H1 (cell line): ENCODE measurements at regions not wholly inside any gene's neighbourhood (a gene's known extent, or its start where the extent isn't known, plus 50 kb on each side); places are given as distances from the start of the nearest gene placed in this dataset.

Experiments used
- CTCF ChIA-PET: fragments of 300-600 bp; sonication (Branson Sonifier 250); formaldehyde crosslinking; loops from one replicate; lab custom pipeline; 2021; ENCODE audit not compliant: partially characterized antibody; lab: Charles Lee
- POLR2A ChIA-PET: fragments of 300-600 bp; sonication (Branson Sonifier 250); formaldehyde crosslinking; loops from one replicate; lab custom pipeline; 2021; ENCODE audit warnings: inconsistent platforms; ENCODE audit not compliant: partially characterized antibody; lab: Charles Lee
- DNase-seq, 2 experiments: peaks; one replicate each; pipeline versions ENCODE4 v3.0.0 to v3.0.0-alpha.2; 2010 to 2022; ENCODE audit warnings: low spot score in 2 of 2, low read depth in 1 of 2, mixed read lengths in 1 of 2
- FAIRE-seq: peaks from 2 replicates; lab custom pipeline; 2011; peaks lifted over from hg19 to GRCh38; lab: Jason Lieb, UNC
- H2AFZ ChIP-seq: 2 replicates; pipeline ENCODE4 v1.8.1; 2012; ENCODE audit warnings: low read length, inconsistent platforms
- H2AK5ac ChIP-seq: 2 replicates; pipeline ENCODE4 v1.6.1; 2013; ENCODE audit warnings: low read depth, low read length
- H2BK120ac ChIP-seq: replicated peaks from 2 replicates; pipeline ENCODE3; 2013; ENCODE audit warnings: low read depth, low read length, inconsistent platforms
- H2BK12ac ChIP-seq: 2 replicates; pipeline ENCODE4 v1.6.1; 2013; ENCODE audit warnings: low read depth, low read length
- H2BK15ac ChIP-seq: 2 replicates; pipeline ENCODE4 v1.6.1; 2013; ENCODE audit warnings: low read length
- H2BK20ac ChIP-seq: 2 replicates; pipeline ENCODE4 v1.6.1; 2013; ENCODE audit warnings: low read length
- H2BK5ac ChIP-seq: 2 replicates; pipeline ENCODE4 v1.6.1; 2013; ENCODE audit warnings: low read depth, low read length
- H3K14ac ChIP-seq: 2 replicates; pipeline ENCODE4 v1.6.1; 2013; ENCODE audit warnings: inconsistent platforms; ENCODE audit not compliant: insufficient read length
- H3K18ac ChIP-seq: 2 replicates; pipeline ENCODE4 v1.6.1; 2013; ENCODE audit warnings: low read length; ENCODE audit errors: extremely low read depth
- H3K23ac ChIP-seq: 2 replicates; pipeline ENCODE4 v1.6.1; 2013; ENCODE audit warnings: inconsistent platforms; ENCODE audit not compliant: insufficient read length
- H3K23me2 ChIP-seq: 2 replicates; pipeline ENCODE4 v1.6.1; 2013; ENCODE audit warnings: low read depth, low read length
- H3K27ac ChIP-seq: 2 replicates; pipeline ENCODE4 v1.6.1; 2011; ENCODE audit warnings: low read depth, low read length, inconsistent platforms
- H3K27me3 ChIP-seq, 4 experiments: replicated peaks in 1 of 4; 1 replicate in 1 of 4; 2 replicates in 3 of 4; pipeline versions ENCODE4 v1.6.1 to v1.8.1; 2011 to 2013; ENCODE audit warnings: low read length in 3 of 4, mild to moderate bottlenecking in 3 of 4, inconsistent platforms in 2 of 4, mixed read lengths in 2 of 4, moderate library complexity in 1 of 4; ENCODE audit not compliant: control insufficient read depth in 3 of 4, insufficient read depth in 3 of 4; ENCODE audit errors: extremely low read depth in 1 of 4
- H3K36me3 ChIP-seq, 4 experiments: 2 replicates each; pipeline versions ENCODE4 v1.6.1 to v1.8.1; 2011 to 2013; ENCODE audit warnings: mild to moderate bottlenecking in 4 of 4, low read length in 3 of 4, moderate library complexity in 2 of 4, control low read depth in 1 of 4, inconsistent platforms in 1 of 4; ENCODE audit not compliant: insufficient read depth in 4 of 4, control insufficient read depth in 2 of 4
- H3K4ac ChIP-seq: replicated peaks from 2 replicates; pipeline ENCODE3; 2013; ENCODE audit warnings: low read length, low read depth, mixed read lengths, inconsistent platforms; ENCODE audit not compliant: insufficient read length
- H3K4me1 ChIP-seq, 4 experiments: replicated peaks in 1 of 4; 1 replicate in 1 of 4; 2 replicates in 3 of 4; pipeline versions ENCODE4 v1.6.1 to v1.8.1; 2011 to 2013; ENCODE audit warnings: low read length in 3 of 4, inconsistent platforms in 2 of 4, mixed read lengths in 1 of 4; ENCODE audit not compliant: insufficient read depth in 4 of 4, control insufficient read depth in 3 of 4
- H3K4me2 ChIP-seq, 2 experiments: 2 replicates each; pipeline versions ENCODE4 v1.6.1 to v1.8.1; 2011 to 2013; ENCODE audit warnings: low read depth in 2 of 2, low read length in 2 of 2, control low read depth in 1 of 2, inconsistent platforms in 1 of 2, mild to moderate bottlenecking in 1 of 2; ENCODE audit not compliant: insufficient read depth in 1 of 2
- H3K4me3 ChIP-seq, 4 experiments: fragments of 200-600, 300-600 bp in 1 of 4; sonication (generic), shearing (Covaris generic), sonication (Bioruptor Twin) in 1 of 4; 2 replicates each; pipeline versions ENCODE4 v1.5.1 to v1.8.1; 2011 to 2016; ENCODE audit warnings: low read length in 4 of 4, low read depth in 3 of 4, control low read depth in 2 of 4, inconsistent platforms in 2 of 4, mild to moderate bottlenecking in 2 of 4, mixed read lengths in 1 of 4, moderate library complexity in 1 of 4; ENCODE audit not compliant: insufficient read depth in 2 of 4; ENCODE audit errors: extremely low read depth in 1 of 4
- H3K56ac ChIP-seq: replicated peaks from 2 replicates; pipeline ENCODE3; 2013; ENCODE audit warnings: low read depth, mild to moderate bottlenecking, mixed read lengths, low read length, inconsistent platforms; ENCODE audit not compliant: insufficient read length
- H3K79me1 ChIP-seq: 2 replicates; pipeline ENCODE4 v1.6.1; 2013; ENCODE audit warnings: low read depth, low read length, control low read depth
- H3K79me2 ChIP-seq, 2 experiments: 2 replicates each; pipeline versions ENCODE4 v1.6.1 to v1.8.1; 2012 to 2013; ENCODE audit warnings: low read length in 2 of 2, mild to moderate bottlenecking in 2 of 2, inconsistent platforms in 1 of 2; ENCODE audit not compliant: insufficient read depth in 2 of 2, control insufficient read depth in 1 of 2
- H3K9ac ChIP-seq, 4 experiments: replicated peaks in 1 of 4; 1 replicate in 1 of 4; 2 replicates in 3 of 4; pipeline versions ENCODE4 v1.6.1 to v1.8.1; 2011 to 2013; ENCODE audit warnings: low read depth in 3 of 4, low read length in 3 of 4, control low read depth in 2 of 4, mild to moderate bottlenecking in 2 of 4, moderate library complexity in 2 of 4, inconsistent platforms in 1 of 4; ENCODE audit errors: extremely low read depth in 1 of 4
- H3K9me3 ChIP-seq, 2 experiments: 2 replicates each; pipeline versions ENCODE4 v1.6.1 to v1.8.1; 2012 to 2013; ENCODE audit warnings: mild to moderate bottlenecking in 2 of 2, moderate library complexity in 2 of 2, control low read depth in 1 of 2, inconsistent platforms in 1 of 2, low read depth in 1 of 2, low read length in 1 of 2, mixed read lengths in 1 of 2; ENCODE audit not compliant: insufficient read depth in 2 of 2
- H4K20me1 ChIP-seq, 2 experiments: replicated peaks in 1 of 2; 2 replicates each; pipeline versions ENCODE3 to v1.8.1; 2011 to 2013; ENCODE audit warnings: inconsistent platforms in 2 of 2, low read length in 2 of 2, mild to moderate bottlenecking in 1 of 2; ENCODE audit not compliant: insufficient read depth in 2 of 2, control insufficient read depth in 1 of 2
- H4K5ac ChIP-seq: 2 replicates; pipeline ENCODE4 v1.6.1; 2013; ENCODE audit warnings: low read length, low read depth, mixed read lengths, inconsistent platforms; ENCODE audit not compliant: insufficient read length
- H4K8ac ChIP-seq: 2 replicates; pipeline ENCODE4 v1.8.0; 2013; ENCODE audit warnings: mild to moderate bottlenecking, moderate library complexity, low read length, inconsistent platforms; ENCODE audit not compliant: insufficient read depth; ENCODE audit errors: extremely low read depth
- H4K91ac ChIP-seq: replicated peaks from 2 replicates; pipeline ENCODE3; 2013; ENCODE audit warnings: low read length, mixed read lengths, inconsistent platforms; ENCODE audit not compliant: insufficient read length
- KDM5A ChIP-seq: fragments of 200-600 bp; IDR thresholded peaks from 2 replicates; pipeline ENCODE4 v1.7.1; 2012; ENCODE audit warnings: mild to moderate bottlenecking, low read length, inconsistent platforms, mixed read lengths
- SP1 ChIP-seq: IDR thresholded peaks from 2 replicates; pipeline ENCODE4 v1.6.1; 2011; ENCODE audit warnings: low read depth, low read length
- WGBS, 2 experiments: shearing (Covaris generic) in 1 of 2; methylation state at CpG; one replicate each; pipeline versions ENCODE4 v1.1.6 to v1.1.7; 2013 to 2015; ENCODE audit warnings: low lambda C conversion rate in 2 of 2, mixed read lengths in 2 of 2, inconsistent platforms in 1 of 2, low coverage in 1 of 2, missing lambda C conversion rate in 1 of 2; ENCODE audit not compliant: insufficient replicate concordance in 2 of 2, insufficient coverage in 1 of 2, insufficient read length in 1 of 2; ENCODE audit errors: extremely low coverage in 1 of 2, missing lambda C conversion rate in 1 of 2; 5-methylcytosine and 5-hydroxymethylcytosine counted together

GRCh38 chr1:212213784-212214183 lies 71.4 kb upstream of the PPP2R5A start:
- H4K91ac ChIP-seq = no peak overlapping the region
- H3K14ac ChIP-seq = no peak overlapping the region
- H3K9me3 ChIP-seq = no peaks in the 10 kb centered on the region
- no peaks in the 10 kb centered on the region for H3K79me2 ChIP-seq
- no peak overlapping the region for H3K27ac ChIP-seq
- no peaks in the 10 kb centered on the region for H3K36me3 ChIP-seq
- H3K9ac ChIP-seq = no peak overlapping the region
- FAIRE-seq (no peak), DNase-seq (no peak)
- no peak overlapping the region for H2AK5ac ChIP-seq
- 90 to 100% methylated on average over 1 to 2 of the region's 2 CpGs for WGBS, 2 experiments
- H2BK12ac ChIP-seq = no peak overlapping the region
- no peak overlapping the region for H3K4me3 ChIP-seq
- H2BK20ac ChIP-seq = no peak overlapping the region
- H3K4ac ChIP-seq = no peak overlapping the region
- H3K27me3 ChIP-seq = no peaks in the 10 kb centered on the region
- H4K20me1 ChIP-seq = no peaks in the 10 kb centered on the region
- ChIA-PET POLR2A (no interaction called here), CTCF (no interaction called here)
- H2BK15ac ChIP-seq = no peak overlapping the region
- H2BK120ac ChIP-seq = no peak overlapping the region
- no peaks in the 10 kb centered on the region for H3K79me1 ChIP-seq
- H2BK5ac ChIP-seq = no peak overlapping the region
- no peak overlapping the region for H3K23ac ChIP-seq
- H4K8ac ChIP-seq = no peak overlapping the region
- no peak overlapping the region for H3K18ac ChIP-seq
- H3K56ac ChIP-seq = no peak overlapping the region
- no peaks in the 10 kb centered on the region for H3K23me2 ChIP-seq
- H2AFZ ChIP-seq = no peak overlapping the region
- H3K4me2 ChIP-seq = no peak overlapping the region
- H4K5ac ChIP-seq = no peak overlapping the region
- H3K4me1 ChIP-seq = peaks cover 0 to 4% (median under 1%) of the 10 kb centered on the region in 4 experiments; a peak in 1 of 7 replicates
- no peak for TF ChIP-seq SP1
- TF ChIP-seq KDM5A = no peak
